Stomach (tissue), 4 donors: ENCODE measurements at regions not wholly inside any gene's neighbourhood (a gene's known extent, or its start where the extent isn't known, plus 50 kb on each side); places are given as distances from the start of the nearest gene placed in this dataset.

ENCODE experiments used
- CTCF ChIP-seq, 7 experiments: fragments of 450-650 bp in 4 of 7; fragments of 200-600 bp in 3 of 7; sonication (generic) in 3 of 7; IDR thresholded peaks; one replicate each; pipeline ENCODE4 v1.5.1; 2016 to 2019; ENCODE audit warnings: antibody characterized with exemption in 7 of 7, control low read depth in 2 of 7, mild to moderate bottlenecking in 1 of 7
- EP300 ChIP-seq: sonication (generic); formaldehyde crosslinking; IDR thresholded peaks from one replicate; pipeline ENCODE4 v1.6.1; 2017; ENCODE audit warnings: antibody characterized with exemption
- POLR2A ChIP-seq, 4 donors: fragments of 450-650 bp; IDR thresholded peaks; one replicate each; pipeline ENCODE4 v1.6.1; 2016; ENCODE audit warnings: antibody characterized with exemption in 4 of 4, control low read depth in 2 of 4, mild to moderate bottlenecking in 1 of 4, moderate library complexity in 1 of 4
- POLR2AphosphoS5 ChIP-seq, 3 donors: sonication (generic); formaldehyde crosslinking; IDR thresholded peaks; one replicate each; pipeline ENCODE4 v1.6.1; 2016; ENCODE audit warnings: antibody characterized with exemption in 3 of 3

- no peak for TF ChIP-seq CTCF (IDR thresholded peaks at IDR 0.05)
- no peak for TF ChIP-seq POLR2A (IDR thresholded peaks at IDR 0.05)
- no peak for TF ChIP-seq POLR2AphosphoS5 (IDR thresholded peaks at IDR 0.05)
- no peak for TF ChIP-seq EP300
These were observed 160.3 kb upstream of the SEMA3A start for GRCh38 chr7:84354866-84355265.
